IMR-90 (cell line): ENCODE measurements at regions not wholly inside any gene's neighbourhood (a gene's known extent, or its start where the extent isn't known, plus 50 kb on each side); places are given as distances from the start of the nearest gene placed in this dataset.

Source experiments
- ATAC-seq: fragments of 200-7000 bp; cut with Tn5 transposase; 2 replicates; pipeline ENCODE4 v1.9.1; 2020; ENCODE audit warnings: low read depth, mild to moderate bottlenecking, moderate library complexity
- BruUV-seq: library from RNA; stranded (reverse); fragments of 400-500 nt; replicated peaks from 2 replicates; lab custom pipeline; 2021; lab: Mats Ljungman, UMichigan
- CTCF ChIA-PET: fragments of 300-600 bp; formaldehyde crosslinking; extraction: SDS; loops from one replicate; lab custom pipeline; 2021; ENCODE audit warnings: antibody characterized with exemption; lab: Yijun Ruan, JAX
- POLR2A ChIA-PET: fragments of 300-600 bp; sonication (Branson Sonifier 250); formaldehyde crosslinking; loops from one replicate; lab custom pipeline; 2022; ENCODE audit warnings: antibody characterized with exemption; ENCODE audit not compliant: unreplicated experiment; lab: Charles Lee
- DNase-seq: peaks from one replicate; pipeline ENCODE4 v3.0.0; 2013
- H2AFZ ChIP-seq: replicated peaks from 2 replicates; pipeline ENCODE3; 2013; ENCODE audit warnings: low read length, mild to moderate bottlenecking; ENCODE audit not compliant: poor library complexity
- H2AK5ac ChIP-seq: 2 replicates; pipeline ENCODE4 v1.6.1; 2013; ENCODE audit warnings: low read depth, low read length, inconsistent platforms
- H2AK9ac ChIP-seq: replicated peaks from 2 replicates; pipeline ENCODE3; 2013; ENCODE audit warnings: mild to moderate bottlenecking, low read depth, low read length, moderate library complexity; ENCODE audit not compliant: poor library complexity
- H2BK120ac ChIP-seq: 2 replicates; pipeline ENCODE4 v1.6.1; 2013; ENCODE audit warnings: low read depth, low read length, inconsistent platforms
- H2BK15ac ChIP-seq: 3 replicates; pipeline ENCODE4 v1.6.1; 2013; ENCODE audit warnings: low read depth, low read length, inconsistent platforms
- H2BK20ac ChIP-seq: 2 replicates; pipeline ENCODE4 v1.6.1; 2013; ENCODE audit warnings: low read depth, mild to moderate bottlenecking, inconsistent platforms, low read length, moderate library complexity
- H2BK5ac ChIP-seq: 2 replicates; pipeline ENCODE4 v1.6.1; 2013; ENCODE audit warnings: mild to moderate bottlenecking, low read depth, low read length, inconsistent platforms; ENCODE audit not compliant: poor library complexity, severe bottlenecking
- H3K14ac ChIP-seq: replicated peaks from 2 replicates; pipeline ENCODE4 v1.6.1; 2013; ENCODE audit warnings: low read depth, low read length, inconsistent platforms
- H3K18ac ChIP-seq: 2 replicates; pipeline ENCODE4 v1.6.1; 2013; ENCODE audit warnings: low read depth, low read length, control low read depth
- H3K23ac ChIP-seq: 2 replicates; pipeline ENCODE4 v1.6.1; 2013; ENCODE audit warnings: low read depth, low read length, inconsistent platforms
- H3K27ac ChIP-seq: 2 replicates; pipeline ENCODE4 v1.5.1; 2013; ENCODE audit warnings: mild to moderate bottlenecking, control low read depth, low read length; ENCODE audit not compliant: insufficient read depth
- H3K27me3 ChIP-seq: 2 replicates; pipeline ENCODE4 v1.6.1; 2013; ENCODE audit warnings: low read length; ENCODE audit not compliant: control insufficient read depth, insufficient read depth
- H3K36me3 ChIP-seq: 2 replicates; pipeline ENCODE4 v1.6.1; 2013; ENCODE audit warnings: low read length, mixed read lengths; ENCODE audit not compliant: control insufficient read depth, insufficient read depth
- H3K4ac ChIP-seq: 2 replicates; pipeline ENCODE4 v1.6.1; 2013; ENCODE audit warnings: low read depth, low read length, inconsistent platforms
- H3K4me1 ChIP-seq: 2 replicates; pipeline ENCODE4 v1.6.1; 2013; ENCODE audit warnings: low read length, mixed read lengths; ENCODE audit not compliant: control insufficient read depth, insufficient read depth
- H3K4me2 ChIP-seq: 2 replicates; pipeline ENCODE4 v1.6.1; 2013; ENCODE audit warnings: low read depth, mild to moderate bottlenecking, control low read depth, low read length, moderate library complexity
- H3K4me3 ChIP-seq: 2 replicates; pipeline ENCODE4 v1.5.1; 2013; ENCODE audit warnings: low read depth, mild to moderate bottlenecking, control low read depth, low read length, moderate library complexity; ENCODE audit not compliant: insufficient read depth
- H3K56ac ChIP-seq: 2 replicates; pipeline ENCODE4 v1.6.1; 2013; ENCODE audit warnings: low read length, inconsistent platforms; ENCODE audit not compliant: insufficient read depth; ENCODE audit errors: extremely low read depth
- H3K79me1 ChIP-seq, 2 experiments: 2 replicates each; pipeline ENCODE4 v1.6.1; 2013; ENCODE audit warnings: low read length in 2 of 2, inconsistent platforms in 1 of 2, low read depth in 1 of 2
- H3K9ac ChIP-seq: 2 replicates; pipeline ENCODE4 v1.6.1; 2013; ENCODE audit warnings: low read depth, low read length, control low read depth
- H3K9me1 ChIP-seq: 2 replicates; pipeline ENCODE4 v1.6.1; 2013; ENCODE audit warnings: low read length, inconsistent platforms; ENCODE audit not compliant: insufficient read depth
- H3K9me3 ChIP-seq: 2 replicates; pipeline ENCODE4 v1.6.1; 2013; ENCODE audit warnings: low read length; ENCODE audit not compliant: control insufficient read depth, insufficient read depth
- H4K20me1 ChIP-seq: 2 replicates; pipeline ENCODE4 v1.6.1; 2013; ENCODE audit warnings: low read length, inconsistent platforms; ENCODE audit not compliant: insufficient read depth
- H4K5ac ChIP-seq: 2 replicates; pipeline ENCODE4 v1.6.1; 2013; ENCODE audit warnings: mild to moderate bottlenecking, low read depth, low read length, control low read depth
- H4K8ac ChIP-seq, 2 experiments: 2 replicates each; pipeline ENCODE4 v1.6.1; 2013; ENCODE audit warnings: low read depth in 2 of 2, low read length in 2 of 2, control low read depth in 1 of 2, inconsistent platforms in 1 of 2
- H4K91ac ChIP-seq: 2 replicates; pipeline ENCODE4 v1.6.1; 2013; ENCODE audit warnings: low read depth, low read length, inconsistent platforms; ENCODE audit not compliant: insufficient read depth
- CHD1 ChIP-seq: IDR thresholded peaks from 2 replicates; pipeline ENCODE4 v1.6.1; 2012; ENCODE audit warnings: low read depth, low read length, improper control_type of control experiment
- MXI1 ChIP-seq: IDR thresholded peaks from 2 replicates; pipeline ENCODE4 v1.6.1; 2012; ENCODE audit warnings: low read depth, mild to moderate bottlenecking, low read length, moderate library complexity, borderline replicate concordance
- NFE2L2 ChIP-seq: fragments of 150-350 bp; IDR thresholded peaks from 2 replicates; pipeline ENCODE4 v1.6.1; 2016; ENCODE audit warnings: low read depth, mild to moderate bottlenecking, low read length
- RFX5 ChIP-seq: IDR thresholded peaks from 2 replicates; pipeline ENCODE4 v1.8.0; 2012; ENCODE audit warnings: low read depth, mild to moderate bottlenecking, low read length, moderate library complexity
- WGBS, 2 experiments: methylation state at CpG; one replicate each; pipeline versions ENCODE4 v1.1.5 to v1.1.7; 2013; ENCODE audit warnings: missing lambda C conversion rate in 2 of 2; ENCODE audit not compliant: insufficient read length in 1 of 2; ENCODE audit errors: extremely low coverage in 2 of 2; 5-methylcytosine and 5-hydroxymethylcytosine counted together
- dilution Hi-C: fragments of 300-500 bp; cut with HindIII; formaldehyde crosslinking; loops from one replicate; pipeline ENCODE4 v1.14.3; 2018; ENCODE audit warnings: low sequenced_read_pairs; ENCODE audit not compliant: unreplicated experiment
- in situ Hi-C: fragments of 300-500 bp; cut with MboI; formaldehyde crosslinking; loops from 3 replicates; pipeline ENCODE4 v1.14.3; 2019; ENCODE audit warnings: low sequenced_read_pairs, inconsistent platforms, mixed read lengths
- intact Hi-C: fragments of 100-400 bp; cut with micrococcal nuclease; formaldehyde crosslinking; loops from 2 replicates; pipeline ENCODE4 v1.10.0; 2022
- TF ChIP-seq, protein P1 (sequence below): fragments of 150-350 bp; IDR thresholded peaks from 2 replicates; pipeline ENCODE4 v1.6.1; 2017; ENCODE audit warnings: mild to moderate bottlenecking, antibody characterized with exemption, low read length, low read depth
- TF ChIP-seq, protein P2 (sequence below): fragments of 150-350 bp; IDR thresholded peaks from 2 replicates; pipeline ENCODE4 v1.6.1; 2016; ENCODE audit warnings: low read depth, mild to moderate bottlenecking, low read length, moderate library complexity, borderline replicate concordance

DNA sequence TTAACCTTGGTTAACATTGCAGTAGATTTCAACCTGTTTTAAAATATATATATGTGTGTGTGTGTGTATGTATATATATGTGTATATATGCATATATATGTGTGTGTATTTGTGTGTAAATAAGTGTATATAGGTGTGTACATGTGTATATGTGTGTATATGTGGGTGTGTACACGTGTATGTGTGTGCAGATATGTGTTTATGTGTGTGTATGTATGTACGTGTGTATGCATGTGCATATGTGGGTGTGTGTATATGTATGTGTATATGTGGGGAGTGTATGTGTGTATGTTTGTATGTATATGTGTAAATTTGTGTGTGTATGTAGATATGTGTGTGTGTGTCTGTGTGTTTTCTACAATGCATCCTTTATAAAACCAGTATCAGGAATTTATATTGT is 205.5 kb upstream of the FOXF1 start:
- intact Hi-C loops: loop anchor here (5.0 kb wide), 1 partner anchor 152 kb away; no protein-coding TSS in a partner anchor
- Histone ChIP-seq H3K9me3 (no peaks in the 10 kb centered on the region), H3K4me3 (no peak overlapping the region), H3K27ac (peak overlapping the region; percentile 99; the same call in 1 of the 2 replicates), H3K79me1 (peaks cover 12 to 59% of the 10 kb centered on the region in 2 experiments; a peak in 3 of 4 replicates), H3K4me2 (no peak overlapping the region), H4K5ac (no peak overlapping the region; the same call in 1 of the 2 replicates), H2AFZ (no peak overlapping the region), H2AK9ac (no peak overlapping the region), H3K23ac (peak overlapping the region; percentile 100; the same call in 1 of the 2 replicates), H3K56ac (no peak overlapping the region; the same call in 1 of the 2 replicates), H2BK5ac (peak overlapping the region; percentile 100), H2AK5ac (peak overlapping the region; percentile 78), H2BK20ac (peak overlapping the region; percentile 99; the same call in 1 of the 2 replicates), H3K4me1 (peaks cover 50% of the 10 kb centered on the region), H4K8ac (peak overlapping the region; percentile 87 to 99; a peak in 3 of 4 replicates), H4K20me1 (no peaks in the 10 kb centered on the region), H3K18ac (peak overlapping the region; percentile 99; the same call in 1 of the 2 replicates), H3K27me3 (no peaks in the 10 kb centered on the region), H3K4ac (peak overlapping the region; percentile 95; the same call in 1 of the 2 replicates), H2BK120ac (peak overlapping the region; percentile 100), H2BK15ac (peak overlapping the region; percentile 93; the same call in 2 of the 3 replicates), H4K91ac (peak overlapping the region; percentile 20; the same call in 1 of the 2 replicates), H3K9ac (peak overlapping the region; percentile 96; the same call in 1 of the 2 replicates), H3K14ac (peak overlapping the region; percentile 80), H3K9me1 (peaks cover 31% of the 10 kb centered on the region), H3K36me3 (no peaks in the 10 kb centered on the region)
- TF ChIP-seq MXI1 (no peak), RFX5 (no peak), NFE2L2 (no peak), CHD1 (no peak)
- TF ChIP-seq, protein P1, sequence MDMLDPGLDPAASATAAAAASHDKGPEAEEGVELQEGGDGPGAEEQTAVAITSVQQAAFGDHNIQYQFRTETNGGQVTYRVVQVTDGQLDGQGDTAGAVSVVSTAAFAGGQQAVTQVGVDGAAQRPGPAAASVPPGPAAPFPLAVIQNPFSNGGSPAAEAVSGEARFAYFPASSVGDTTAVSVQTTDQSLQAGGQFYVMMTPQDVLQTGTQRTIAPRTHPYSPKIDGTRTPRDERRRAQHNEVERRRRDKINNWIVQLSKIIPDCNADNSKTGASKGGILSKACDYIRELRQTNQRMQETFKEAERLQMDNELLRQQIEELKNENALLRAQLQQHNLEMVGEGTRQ: no peak
- TF ChIP-seq, protein P2, sequence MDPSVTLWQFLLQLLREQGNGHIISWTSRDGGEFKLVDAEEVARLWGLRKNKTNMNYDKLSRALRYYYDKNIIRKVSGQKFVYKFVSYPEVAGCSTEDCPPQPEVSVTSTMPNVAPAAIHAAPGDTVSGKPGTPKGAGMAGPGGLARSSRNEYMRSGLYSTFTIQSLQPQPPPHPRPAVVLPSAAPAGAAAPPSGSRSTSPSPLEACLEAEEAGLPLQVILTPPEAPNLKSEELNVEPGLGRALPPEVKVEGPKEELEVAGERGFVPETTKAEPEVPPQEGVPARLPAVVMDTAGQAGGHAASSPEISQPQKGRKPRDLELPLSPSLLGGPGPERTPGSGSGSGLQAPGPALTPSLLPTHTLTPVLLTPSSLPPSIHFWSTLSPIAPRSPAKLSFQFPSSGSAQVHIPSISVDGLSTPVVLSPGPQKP: no peak
- BruUV-seq: no TSS peak
- DNase-seq: no peak
- ChIA-PET POLR2A (no interaction called here), CTCF (no interaction called here)
- dilution Hi-C loops: no loop called here
- no peak for ATAC-seq
- in situ Hi-C loops: loop anchor here (5.0 to 25.0 kb wide), 4 partner anchors 87 to 493 kb away; no protein-coding TSS in a partner anchor
- WGBS, 2 experiments: 100% methylated on average over 2 of the region's 2 CpGs; no CpG with 5 or more reads in 1 of the 2 experiments
